CD4-positive, alpha-beta T cell treated with Interferon alpha-2 for 1 hour (primary cell): ENCODE measurements at regions not wholly inside any gene's neighbourhood (a gene's known extent, or its start where the extent isn't known, plus 50 kb on each side); places are given as distances from the start of the nearest gene placed in this dataset.

ENCODE experiments used
- DNase-seq, 2 donors: peaks; one replicate each; pipeline ENCODE4 v3.0.0-alpha.2; 2020 to 2022

- DNase-seq = no peak
These were observed 308.2 kb upstream of the NR5A2 start for GRCh38 chr1:199719156-199719842.

DNA sequence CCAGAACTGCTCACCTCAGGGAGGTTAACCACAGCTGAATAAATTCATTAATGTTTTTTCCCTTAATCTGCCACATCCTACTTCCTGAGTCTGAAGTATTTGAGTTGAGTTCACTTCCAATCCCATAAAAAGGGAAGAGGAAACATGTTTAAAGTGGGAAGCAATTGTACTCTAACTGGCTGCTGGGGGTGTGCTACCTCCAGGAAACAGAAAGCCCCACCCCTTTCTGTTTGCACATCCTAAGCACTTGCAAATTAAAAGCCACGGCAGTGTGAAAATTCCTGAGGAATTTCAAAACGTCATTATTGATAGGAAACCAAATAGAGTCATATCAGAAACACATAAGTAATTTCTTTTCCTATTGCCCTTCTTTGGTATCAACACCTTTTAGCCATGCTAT lies 307.0 kb upstream of the NR5A2 start:
- no peak for DNase-seq

DNA sequence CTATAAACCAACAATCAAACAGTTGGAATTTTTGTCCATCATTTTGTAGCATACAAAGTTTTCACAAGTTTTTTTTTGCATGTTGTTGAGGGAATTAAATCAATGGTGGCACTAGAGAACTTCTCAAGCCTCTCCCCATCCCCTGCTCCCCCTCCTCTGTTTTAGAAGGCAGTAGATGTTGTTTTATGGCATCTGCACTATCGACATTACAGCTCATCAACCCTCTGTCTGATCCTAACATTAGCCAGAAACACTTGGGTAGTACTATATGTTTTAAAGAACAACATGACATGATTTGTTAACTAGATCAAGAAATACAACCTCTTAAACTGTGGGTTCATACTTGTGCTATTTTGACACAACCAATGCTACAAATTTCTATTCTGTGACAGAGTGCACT lies 306.5 kb upstream of the NR5A2 start:
- DNase-seq = no peak

DNA sequence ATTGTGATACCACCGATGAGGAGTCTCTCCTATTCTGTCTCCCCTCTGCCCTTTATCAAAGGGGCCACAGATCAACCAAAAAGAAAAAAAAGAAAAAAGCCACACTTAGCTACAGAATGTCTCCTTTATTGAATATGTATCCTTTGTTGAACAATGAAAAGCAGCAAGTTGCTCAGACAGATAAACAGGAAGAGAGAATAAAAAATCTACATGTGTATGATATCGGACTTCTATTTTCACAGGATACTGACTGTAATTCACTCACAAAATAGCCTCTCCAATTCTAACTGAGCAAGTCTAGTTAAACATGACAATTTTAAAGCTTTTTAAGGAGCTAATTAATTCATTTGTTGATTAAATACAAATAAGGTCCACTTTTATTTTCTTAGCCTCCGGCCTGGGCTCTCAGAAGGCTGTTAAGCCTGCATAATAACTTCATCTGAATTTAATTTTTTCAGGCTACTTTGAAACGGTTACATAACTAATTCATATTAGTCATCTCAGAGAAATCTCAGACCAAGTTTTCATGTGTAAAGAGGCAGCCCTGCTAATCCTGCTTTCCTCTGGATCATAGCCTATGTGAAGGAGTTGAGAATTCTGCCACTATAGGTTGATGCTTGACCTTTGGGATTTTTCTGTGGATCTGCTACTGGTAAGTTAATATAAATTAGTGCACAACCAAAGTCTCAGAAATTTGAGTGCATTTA lies 304.1 kb upstream of the NR5A2 start:
- DNase-seq = no peak

GRCh38 chr1:199724049-199724448 lies 303.5 kb upstream of the NR5A2 start:
- no peak for DNase-seq

DNA sequence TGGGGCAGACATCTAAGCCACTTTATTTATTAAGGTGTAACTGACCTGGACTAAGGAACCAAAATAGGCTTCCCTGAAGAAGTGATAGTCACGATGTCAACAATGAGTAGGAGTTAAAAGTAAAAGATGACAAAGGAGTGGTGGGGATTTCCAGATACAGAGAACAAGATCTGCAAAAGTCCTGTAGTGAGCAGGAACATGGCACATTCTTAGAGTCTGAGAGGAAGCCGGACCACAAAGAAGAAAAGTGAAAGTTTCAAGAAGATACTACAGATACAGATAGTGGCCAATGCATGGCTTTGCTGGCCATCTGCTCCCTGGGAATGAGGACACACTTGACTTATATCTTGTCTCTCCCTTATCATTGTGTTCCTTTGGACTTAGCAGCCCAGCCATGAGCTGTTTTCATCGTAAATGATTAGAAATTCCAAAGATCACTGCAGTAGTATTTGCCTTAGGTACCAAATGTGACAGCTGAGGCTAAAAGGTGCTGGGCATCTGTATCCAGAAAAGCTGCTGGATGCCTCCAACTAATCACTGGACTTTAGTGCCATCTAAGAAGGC lies 302.4 kb upstream of the NR5A2 start:
- no peak for DNase-seq

DNA sequence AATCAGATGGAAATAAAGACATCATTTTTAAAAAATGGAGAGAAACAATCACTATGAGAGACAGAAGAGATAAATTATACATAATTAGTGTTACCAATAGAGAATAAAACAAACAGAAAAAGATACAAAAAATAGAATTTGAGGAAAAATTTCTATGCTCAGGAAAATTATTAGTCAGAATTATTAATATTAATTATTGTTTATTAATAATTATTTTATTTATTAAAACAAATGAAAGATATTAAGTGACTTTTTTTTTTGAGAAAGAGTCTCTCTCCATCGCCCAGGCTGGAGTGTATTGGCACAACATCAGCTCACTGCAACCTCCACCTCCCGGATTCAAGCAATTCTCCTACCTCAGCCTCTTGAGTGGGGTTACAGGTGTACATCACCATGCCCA lies 299.8 kb upstream of the NR5A2 start:
- DNase-seq = no peak

DNA sequence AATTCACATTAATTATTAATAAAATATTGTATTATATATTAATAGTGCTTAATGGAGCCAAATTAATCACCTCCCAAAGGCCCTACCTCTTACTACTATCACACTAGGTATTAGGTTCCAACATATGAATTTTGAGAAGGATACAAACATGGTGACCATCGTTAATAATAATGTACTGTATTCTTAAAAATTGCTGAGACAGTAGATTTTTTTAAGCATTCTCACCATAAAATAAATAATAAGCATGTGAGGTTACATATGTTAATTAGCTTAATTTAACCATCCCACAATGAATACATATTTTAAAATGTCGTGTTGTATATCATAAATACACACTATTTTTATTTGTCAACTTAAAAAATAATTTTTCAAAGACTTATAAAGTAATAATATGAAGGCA lies 299.2 kb upstream of the NR5A2 start:
- no peak for DNase-seq

DNA sequence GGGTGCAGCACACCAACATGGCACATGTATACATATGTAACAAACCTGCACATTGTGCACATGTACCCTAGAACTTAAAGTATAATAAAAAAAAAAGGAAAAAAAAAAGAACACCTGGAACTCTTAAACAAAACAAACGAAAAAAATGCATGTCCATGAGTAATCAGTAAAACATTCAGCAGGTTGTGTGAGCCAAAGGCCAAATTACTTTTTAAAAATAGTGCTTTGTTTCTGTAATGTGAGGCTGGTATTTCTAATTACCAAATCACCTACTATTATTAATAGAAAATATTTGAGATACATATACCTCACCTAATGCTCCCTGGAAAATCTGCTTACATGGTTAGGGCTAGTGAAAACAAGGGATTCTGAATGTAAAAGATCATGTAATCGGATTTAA lies 294.4 kb upstream of the NR5A2 start:
- DNase-seq = no peak

DNA sequence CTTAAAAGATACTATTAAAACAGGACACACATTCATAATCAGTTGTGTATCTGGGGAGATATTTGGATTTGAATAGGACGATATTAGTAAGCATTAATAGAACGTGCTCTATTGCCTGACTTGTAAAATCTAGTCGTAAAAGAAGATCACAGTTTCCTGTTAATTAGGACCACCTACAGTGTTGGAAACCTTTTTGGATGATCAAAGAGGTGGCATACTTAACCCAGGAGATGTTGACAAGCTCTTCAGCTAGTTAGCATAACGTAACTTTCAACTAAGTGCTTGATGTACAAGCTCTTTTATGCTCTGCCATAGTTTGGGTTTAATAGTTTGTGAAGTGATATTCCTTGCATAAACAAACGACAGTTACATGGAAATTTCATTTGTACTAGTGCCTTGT lies 293.3 kb upstream of the NR5A2 start:
- DNase-seq = no peak

DNA sequence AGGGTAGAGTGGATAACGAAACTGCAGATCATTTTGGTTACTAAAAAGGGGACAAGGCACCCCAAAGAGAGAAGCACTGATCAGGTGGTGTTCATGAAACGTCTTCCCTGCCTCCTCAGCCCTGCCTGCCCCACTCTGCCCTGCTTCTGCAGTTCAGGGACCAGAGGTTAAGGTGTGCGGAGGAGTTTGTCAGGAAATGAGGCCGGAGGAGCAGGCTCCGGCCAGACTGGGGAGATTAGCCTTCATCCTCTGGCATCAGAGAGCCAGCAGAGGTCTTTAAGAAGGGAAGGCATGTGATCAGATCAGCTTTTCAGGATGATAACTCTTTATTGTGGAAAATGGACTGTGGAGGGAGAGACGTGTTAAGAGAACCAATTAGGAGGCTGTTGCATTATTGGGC lies 291.9 kb upstream of the NR5A2 start:
- no peak for DNase-seq

DNA sequence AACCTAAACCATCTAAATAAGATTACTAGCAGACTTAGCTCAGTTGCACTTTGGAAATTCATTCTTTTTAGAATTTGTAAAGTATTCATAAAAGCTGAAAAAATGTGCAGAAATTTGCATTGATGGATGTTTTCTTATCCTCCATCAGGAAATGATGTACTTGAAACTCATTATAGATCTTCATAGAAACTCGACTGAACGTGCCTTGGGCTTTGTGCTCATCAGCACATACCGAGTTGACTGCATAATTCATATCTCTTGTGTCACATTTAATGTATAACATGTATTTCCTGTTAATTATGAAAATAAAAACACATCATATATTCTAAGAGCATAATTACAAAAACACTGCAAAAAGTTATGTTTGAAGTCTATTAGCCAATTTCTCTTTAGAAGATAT lies 290.9 kb upstream of the NR5A2 start:
- no peak for DNase-seq

DNA sequence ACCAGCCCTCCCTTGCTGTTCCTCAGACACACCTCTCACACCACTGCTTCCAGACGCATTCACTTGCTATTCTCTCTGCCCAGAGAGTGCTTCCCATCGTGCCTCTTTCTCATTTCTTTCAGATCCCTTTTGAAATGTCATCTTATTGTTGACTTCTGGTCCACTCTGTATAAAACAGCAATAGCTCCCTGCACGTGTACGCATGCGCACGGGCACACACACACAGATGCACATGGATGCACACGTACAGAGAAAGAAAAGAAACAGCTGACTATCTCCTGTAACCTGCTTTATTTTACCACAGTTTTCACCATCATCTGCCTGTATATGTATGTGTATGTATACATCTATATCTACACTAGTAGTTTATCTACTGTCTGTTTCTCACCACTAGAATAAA lies 285.9 kb upstream of the NR5A2 start:
- DNase-seq = no peak

DNA sequence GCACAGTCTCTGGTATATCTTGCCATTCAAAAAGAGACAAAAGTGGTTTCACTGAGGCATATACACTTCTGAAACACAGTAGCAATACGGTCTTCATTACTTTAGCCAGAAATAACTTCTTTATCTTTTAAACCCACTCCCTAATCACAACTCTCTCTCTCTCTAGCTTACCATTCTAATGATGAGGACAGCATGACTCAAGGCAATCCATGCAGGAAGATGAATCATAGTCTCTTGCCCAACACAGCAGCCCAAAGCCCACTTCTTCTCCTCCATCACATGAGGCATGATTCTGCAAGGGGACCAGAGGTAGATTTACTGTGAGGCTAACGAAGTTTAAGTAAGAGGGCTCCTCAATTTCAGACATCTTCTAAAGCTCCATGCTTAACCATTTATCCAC lies 285.0 kb upstream of the NR5A2 start:
- DNase-seq = peak in 1 of 2 donors; percentile 43

DNA sequence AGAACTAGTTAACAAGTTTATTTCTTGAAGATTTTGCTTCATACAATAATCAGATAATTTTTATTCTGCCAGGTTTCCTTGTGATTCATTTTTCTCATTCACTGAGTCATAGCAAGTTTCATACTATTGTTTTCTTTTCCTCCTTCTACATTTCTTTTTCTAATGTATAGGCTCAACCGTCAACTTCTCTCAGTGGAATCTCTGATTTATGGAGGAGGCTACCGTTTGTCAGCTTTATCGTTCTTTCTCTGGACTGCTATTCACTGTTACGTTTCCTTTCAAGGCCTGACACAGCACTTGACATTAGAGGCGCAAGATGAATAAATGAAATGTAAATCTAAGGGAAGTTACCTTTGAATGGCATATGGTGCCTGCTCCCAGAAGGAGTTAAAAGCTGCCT lies 284.3 kb upstream of the NR5A2 start:
- no peak for DNase-seq

DNA sequence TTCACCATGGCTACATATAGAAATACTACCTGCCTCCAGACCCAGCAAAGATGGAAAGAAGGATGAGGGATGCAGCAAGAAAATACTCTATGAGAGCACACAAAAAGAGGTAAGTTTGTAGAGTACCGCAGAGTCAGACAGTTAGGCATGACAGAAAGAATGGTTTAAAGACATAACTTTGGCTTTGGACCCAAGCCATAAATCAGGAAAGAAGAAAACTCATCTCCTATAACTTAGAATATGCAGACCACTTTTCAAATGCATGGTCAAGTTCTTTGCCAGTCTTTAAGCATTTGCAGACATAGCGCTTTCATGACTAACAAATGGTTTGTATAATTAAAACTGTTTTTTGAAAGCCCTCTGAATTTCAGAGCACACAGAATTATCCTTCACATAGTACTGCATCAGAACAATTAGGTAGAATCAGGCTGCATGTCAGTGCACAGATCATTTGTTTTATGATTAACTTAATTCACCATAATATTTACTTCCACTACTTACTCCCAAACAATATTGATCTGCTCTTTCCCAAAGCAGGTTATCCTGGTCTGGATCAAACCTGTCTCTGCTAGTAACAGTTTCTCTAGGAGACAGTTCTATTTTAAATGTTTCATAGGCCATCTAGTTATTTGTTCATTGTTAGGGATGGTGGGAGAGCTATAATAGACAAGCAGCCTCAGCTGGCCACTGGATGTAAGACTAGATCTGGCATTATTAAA lies 280.7 kb upstream of the NR5A2 start:
- no peak for DNase-seq

- DNase-seq = no peak
These were observed 279.5 kb upstream of the NR5A2 start for GRCh38 chr1:199747984-199748383.

DNA sequence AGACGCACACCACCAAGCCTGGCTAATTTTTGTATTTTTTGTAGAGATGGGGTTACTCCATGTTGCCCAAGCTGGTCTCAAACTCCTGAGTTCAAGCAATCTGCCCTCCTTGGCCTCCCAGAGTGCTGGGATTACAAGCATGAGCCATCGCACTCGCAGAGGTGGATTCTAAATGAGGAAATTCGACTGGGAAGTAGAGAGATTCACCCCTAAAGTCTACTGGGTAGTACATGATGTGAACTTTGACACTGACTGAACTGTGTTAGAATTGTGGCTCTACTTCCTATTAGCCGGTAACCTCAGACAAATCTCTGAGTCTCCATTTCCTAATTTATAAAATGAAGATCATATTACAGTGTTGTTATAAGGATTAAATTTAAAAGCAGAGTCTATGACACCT lies 276.0 kb upstream of the NR5A2 start:
- DNase-seq = no peak

GRCh38 chr1:199751962-199752687 lies 275.4 kb upstream of the NR5A2 start:
- no peak for DNase-seq

DNA sequence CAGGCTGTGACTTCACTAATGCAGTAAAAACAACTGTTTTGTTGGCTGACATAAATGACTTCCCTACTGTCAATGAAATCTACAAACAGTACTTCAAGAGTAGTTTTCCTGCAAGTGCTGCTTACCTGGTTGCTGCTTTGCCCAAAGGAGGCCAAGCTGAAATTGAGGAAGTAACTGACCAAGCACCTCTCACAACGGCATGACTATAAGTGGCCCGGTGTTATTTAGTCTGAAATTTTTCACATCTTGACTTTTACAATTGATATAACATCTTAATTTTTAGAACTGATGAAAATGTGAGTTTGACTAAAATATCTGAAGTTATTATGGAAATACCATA lies 274.9 kb upstream of the NR5A2 start:
- no peak for DNase-seq

DNA sequence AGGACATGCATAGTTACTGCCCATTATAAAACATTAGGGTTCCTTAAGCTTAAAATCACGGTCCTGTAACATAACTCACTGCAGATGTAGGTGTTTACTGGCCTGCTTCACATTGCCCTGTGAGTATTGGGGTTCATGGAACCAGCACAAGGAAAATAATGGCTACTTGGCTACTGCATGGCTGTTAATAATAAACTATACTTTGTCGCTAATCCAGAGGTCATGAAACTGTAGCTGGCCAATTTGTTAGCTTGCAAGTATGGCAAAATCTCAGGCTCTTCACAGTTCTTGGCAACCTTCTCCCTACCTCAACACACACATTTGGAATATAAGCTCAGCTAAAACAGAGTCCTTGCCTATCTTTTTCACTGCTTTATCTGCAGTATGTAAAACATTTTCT lies 274.0 kb upstream of the NR5A2 start:
- DNase-seq = no peak

- no peak for DNase-seq
These were observed 271.4 kb upstream of the NR5A2 start for GRCh38 chr1:199756066-199756465.

DNA sequence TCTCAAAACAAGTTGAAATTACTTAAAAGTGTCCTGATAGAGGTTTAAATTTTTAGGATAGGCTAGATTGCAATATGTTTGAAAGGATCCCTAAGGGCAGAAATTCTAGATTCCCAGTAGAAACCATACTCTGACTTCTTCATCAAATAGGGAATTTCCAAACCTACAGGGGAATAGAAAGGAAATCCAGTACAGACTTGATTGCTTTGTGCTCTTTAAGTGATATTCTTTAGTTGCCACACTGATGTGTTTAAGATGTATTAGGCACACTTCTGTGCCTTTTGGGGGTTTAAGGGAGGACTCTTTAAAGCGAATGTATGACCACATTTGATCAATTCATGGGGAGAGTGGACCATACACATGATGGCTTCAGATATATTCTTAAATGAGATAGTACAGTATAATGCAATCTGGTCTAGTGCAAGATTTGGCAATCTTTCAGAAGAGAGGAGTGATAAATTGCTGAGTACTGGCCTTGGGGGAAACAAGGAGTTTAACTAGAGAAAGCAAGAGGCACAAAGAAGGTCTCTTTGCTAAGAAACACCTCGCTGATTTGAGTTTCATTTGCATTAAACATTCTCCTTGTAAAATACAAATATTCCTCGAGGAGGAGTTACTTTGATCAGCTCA lies 268.8 kb upstream of the NR5A2 start:
- DNase-seq = no peak
